H1 (cell line): ENCODE measurements at regions not wholly inside any gene's neighbourhood (a gene's known extent, or its start where the extent isn't known, plus 50 kb on each side); places are given as distances from the start of the nearest gene placed in this dataset.

Experiments used
- ATF2 ChIP-seq: IDR thresholded peaks from 2 replicates; pipeline ENCODE4 v1.6.1; 2012; ENCODE audit warnings: low read length, inconsistent platforms
- CTCF ChIP-seq, 3 experiments: IDR thresholded peaks; 1 replicate in 2 of 3; 2 replicates in 1 of 3; pipeline versions ENCODE4 v1.5.1 to v1.6.1; 2011; ENCODE audit warnings: low read length in 3 of 3, mild to moderate bottlenecking in 3 of 3, inconsistent platforms in 2 of 3, low read depth in 1 of 3, moderate library complexity in 1 of 3; ENCODE audit not compliant: insufficient read depth in 1 of 3; ENCODE audit errors: control extremely low read depth in 1 of 3
- EP300 ChIP-seq, 2 experiments: IDR thresholded peaks; 1 replicate in 1 of 2; 2 replicates in 1 of 2; pipeline ENCODE4 v1.6.1; 2011 to 2012; ENCODE audit warnings: low read depth in 2 of 2, low read length in 2 of 2, mild to moderate bottlenecking in 2 of 2, borderline replicate concordance in 1 of 2, inconsistent platforms in 1 of 2, moderate library complexity in 1 of 2
- EZH2 ChIP-seq: fragments of 200-600 bp; sonication (generic); IDR thresholded peaks from 2 replicates; pipeline ENCODE4 v1.7.1; 2012; ENCODE audit warnings: low read depth, mild to moderate bottlenecking, moderate library complexity, low read length, inconsistent platforms; ENCODE audit not compliant: severe bottlenecking
- GABPA ChIP-seq: IDR thresholded peaks from 2 replicates; pipeline ENCODE4 v1.6.1; 2011; ENCODE audit warnings: mild to moderate bottlenecking, low read length, moderate library complexity, borderline replicate concordance; ENCODE audit not compliant: insufficient read depth
- HDAC2 ChIP-seq, 2 experiments: fragments of 300-600 bp in 1 of 2; sonication (generic) in 1 of 2; IDR thresholded peaks; 2 replicates each; pipeline ENCODE4 v1.6.1; 2011 to 2012; ENCODE audit warnings: low read depth in 2 of 2, low read length in 2 of 2, mild to moderate bottlenecking in 2 of 2, moderate library complexity in 2 of 2, borderline replicate concordance in 1 of 2, inconsistent platforms in 1 of 2
- HDAC6 ChIP-seq: IDR thresholded peaks from one replicate; pipeline ENCODE4 v1.7.1; 2012; ENCODE audit warnings: low read depth, mild to moderate bottlenecking, inconsistent platforms, low read length, moderate library complexity
- JUND ChIP-seq: IDR thresholded peaks from 2 replicates; pipeline ENCODE4 v1.6.1; 2011; ENCODE audit warnings: mild to moderate bottlenecking, improper control_type of control experiment, low read length
- POLR2AphosphoS5 ChIP-seq: IDR thresholded peaks from 2 replicates; pipeline ENCODE4 v1.6.1; 2011; ENCODE audit warnings: low read depth, low read length
- RAD21 ChIP-seq, 2 experiments: IDR thresholded peaks in 1 of 2; conservative IDR thresholded peaks in 1 of 2; 2 replicates each; pipeline ENCODE4 v1.6.1; 2011; ENCODE audit warnings: low read depth in 2 of 2, low read length in 2 of 2, improper control_type of control experiment in 1 of 2, inconsistent platforms in 1 of 2, mild to moderate bottlenecking in 1 of 2, moderate library complexity in 1 of 2
- RNF2 ChIP-seq: fragments of 200-900, 300-1000 bp; sonication (generic); IDR thresholded peaks from 2 replicates; pipeline ENCODE4 v1.7.1; 2016; ENCODE audit warnings: borderline replicate concordance, low read depth, mild to moderate bottlenecking, antibody characterized with exemption, low read length; ENCODE audit not compliant: poor library complexity, severe bottlenecking; ENCODE audit errors: missing control alignments
- SIRT6 ChIP-seq: IDR thresholded peaks from one replicate; pipeline ENCODE4 v1.7.1; 2012; ENCODE audit warnings: low read length, inconsistent platforms
- SP1 ChIP-seq: IDR thresholded peaks from 2 replicates; pipeline ENCODE4 v1.6.1; 2011; ENCODE audit warnings: low read depth, low read length
- SP2 ChIP-seq: IDR thresholded peaks from 2 replicates; pipeline ENCODE4 v1.6.1; 2012; ENCODE audit warnings: mild to moderate bottlenecking, low read length, inconsistent platforms

- TF ChIP-seq POLR2AphosphoS5 (no peak), SIRT6 (no peak), JUND (no peak), RAD21 (IDR thresholded peaks at IDR 0.05 in 1 of 2, conservative IDR thresholded peaks at IDR 0.05 in 1 of 2; ENCODE audit: low read depth in 2 of 2, low read length in 2 of 2) (no peak), ATF2 (no peak), GABPA (no peak), EZH2 (no peak), RNF2 (no peak), CTCF (IDR thresholded peaks at IDR 0.05; ENCODE audit: control extremely low read depth in 1 of 3, insufficient read depth in 1 of 3, low read depth in 1 of 3, low read length in 3 of 3) (no peak), HDAC2 (IDR thresholded peaks at IDR 0.05; ENCODE audit: borderline replicate concordance in 1 of 2, low read depth in 2 of 2, low read length in 2 of 2) (no peak), SP2 (no peak), EP300 (IDR thresholded peaks at IDR 0.05; ENCODE audit: borderline replicate concordance in 1 of 2, low read depth in 2 of 2, low read length in 2 of 2) (no peak), SP1 (no peak), HDAC6 (no peak)
Measured at GRCh38 chr6:147106759-147107401, 97.3 kb upstream of the STXBP5 start.
